AML-193 (cell line): ENCODE measurements at regions not wholly inside any gene's neighbourhood (a gene's known extent, or its start where the extent isn't known, plus 50 kb on each side); places are given as distances from the start of the nearest gene placed in this dataset.
"Not testable (repeated sequence)": the region's sequence is repeated elsewhere in the genome, so short reads cannot be mapped to it uniquely, and the experiment has no call there.

Experiments used
- DNase-seq, 2 experiments: peaks; one replicate each; lab custom pipeline; 2025; lab: John Stamatoyannopoulos, UW

DNA sequence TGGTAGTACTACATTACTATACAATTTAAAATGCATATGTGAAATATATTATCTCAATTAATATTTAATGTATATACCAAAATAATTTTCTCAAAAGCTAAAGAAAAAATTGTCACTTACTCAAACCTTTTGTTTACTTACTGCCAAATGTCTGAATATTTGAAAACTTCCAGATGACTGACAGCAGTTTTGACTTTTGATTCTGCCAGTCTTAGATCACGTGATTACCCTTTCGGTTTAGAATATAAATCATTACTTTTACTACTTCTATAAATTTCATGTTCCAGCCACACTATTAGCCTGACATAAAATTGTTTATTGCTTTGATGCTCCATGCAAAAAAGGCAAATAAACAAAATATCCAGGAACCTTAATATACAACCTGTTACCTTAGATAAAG lies 680.7 kb upstream of the ID4 start:
- DNase-seq, result no peak

DNA sequence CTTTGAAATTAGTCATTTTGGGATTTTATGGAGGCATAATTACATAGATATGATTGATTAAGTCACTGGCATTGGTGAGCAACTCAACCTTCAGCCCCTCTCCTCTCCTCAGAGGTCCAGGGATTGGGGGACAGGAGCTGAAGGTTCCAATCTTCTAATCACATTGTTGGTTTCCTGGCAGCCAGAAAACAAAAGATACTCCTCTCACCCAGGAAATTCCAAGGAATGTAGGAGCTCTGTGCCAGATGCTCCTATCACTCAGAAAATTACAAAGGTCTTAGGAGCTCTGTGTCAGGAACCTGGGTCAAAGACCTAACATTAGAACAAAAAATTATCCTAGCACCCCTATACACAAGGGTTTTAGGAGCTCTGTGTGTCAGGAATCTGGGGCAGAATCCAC lies 679.7 kb upstream of the ID4 start:
- DNase-seq, result no peak

GRCh38 chr6:19158586-19158985 lies 678.6 kb upstream of the ID4 start:
- no peak for DNase-seq

DNA sequence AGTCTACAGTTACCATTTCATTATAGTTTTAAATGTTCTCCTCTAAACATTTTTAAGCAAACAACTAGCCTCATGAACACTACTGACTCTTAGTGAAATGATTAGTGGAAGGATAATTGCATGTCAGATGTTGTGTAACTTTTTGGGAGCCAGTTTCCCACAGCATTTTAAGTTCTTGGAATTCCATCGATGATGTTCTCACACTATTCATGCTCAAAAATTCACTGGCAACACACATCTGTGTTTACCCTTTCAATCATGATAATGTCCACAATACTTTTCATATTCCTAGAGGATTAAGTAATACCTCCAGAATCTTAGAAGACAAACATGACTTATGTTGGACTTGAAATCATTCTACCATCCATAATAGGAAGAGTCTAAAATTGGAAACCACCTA lies 678.1 kb upstream of the ID4 start:
- no peak for DNase-seq

DNA sequence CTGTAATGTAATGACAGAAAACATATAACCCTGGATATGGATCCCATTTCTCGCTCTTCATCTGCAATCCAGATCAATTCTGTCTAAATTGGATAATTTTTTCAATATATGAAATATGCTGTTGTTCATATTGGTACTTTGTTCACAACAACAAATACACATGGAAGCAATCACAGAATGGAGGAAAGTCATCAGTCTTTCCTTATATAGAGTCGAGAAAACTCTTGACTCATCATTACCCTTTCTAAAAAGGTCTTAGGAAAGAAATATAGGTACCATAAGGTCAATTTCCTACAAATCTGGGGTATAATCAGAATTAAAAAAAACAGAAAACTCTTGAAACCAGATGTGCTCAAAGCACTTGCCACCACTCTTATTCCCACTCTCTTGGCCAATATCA lies 677.6 kb upstream of the ID4 start:
- DNase-seq, result no peak

DNA sequence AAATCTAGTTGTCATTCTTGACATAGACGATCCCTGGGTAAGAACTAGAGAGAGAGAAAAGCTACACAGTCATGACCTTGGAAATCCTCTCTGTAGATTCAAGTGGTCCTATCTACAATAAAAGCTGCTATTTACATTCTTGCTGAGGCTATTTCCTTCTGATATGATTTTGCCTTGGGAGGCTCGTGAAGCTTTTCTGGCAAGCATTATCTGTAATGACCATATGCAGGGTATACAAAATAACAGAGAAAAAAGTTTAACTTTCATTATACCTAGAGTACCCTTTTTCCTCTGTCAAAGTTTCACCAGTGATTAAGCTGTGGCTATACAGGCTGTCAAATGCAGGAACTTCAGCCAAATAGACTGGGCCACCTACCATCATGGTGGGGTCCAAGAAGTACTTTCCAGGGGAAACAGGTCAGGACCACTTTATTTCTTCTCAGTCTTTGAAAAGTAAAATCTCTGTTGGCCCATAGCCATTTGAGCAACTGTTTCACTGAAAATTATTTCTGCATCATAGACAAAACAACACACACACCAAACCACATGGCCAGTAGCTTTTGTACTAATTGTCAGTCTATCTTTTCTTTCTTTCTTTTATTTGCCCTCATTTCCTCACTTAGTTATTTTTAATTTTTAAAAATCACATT lies 677.0 kb upstream of the ID4 start:
- no peak for DNase-seq

- no peak for DNase-seq
Measured at GRCh38 chr6:19167251-19167650, 669.9 kb upstream of the ID4 start.

GRCh38 chr6:19169366-19169765 lies 667.8 kb upstream of the ID4 start:
- DNase-seq, result no peak

- DNase-seq, result no peak
Measured at GRCh38 chr6:19175023-19175422, 662.1 kb upstream of the ID4 start.

DNA sequence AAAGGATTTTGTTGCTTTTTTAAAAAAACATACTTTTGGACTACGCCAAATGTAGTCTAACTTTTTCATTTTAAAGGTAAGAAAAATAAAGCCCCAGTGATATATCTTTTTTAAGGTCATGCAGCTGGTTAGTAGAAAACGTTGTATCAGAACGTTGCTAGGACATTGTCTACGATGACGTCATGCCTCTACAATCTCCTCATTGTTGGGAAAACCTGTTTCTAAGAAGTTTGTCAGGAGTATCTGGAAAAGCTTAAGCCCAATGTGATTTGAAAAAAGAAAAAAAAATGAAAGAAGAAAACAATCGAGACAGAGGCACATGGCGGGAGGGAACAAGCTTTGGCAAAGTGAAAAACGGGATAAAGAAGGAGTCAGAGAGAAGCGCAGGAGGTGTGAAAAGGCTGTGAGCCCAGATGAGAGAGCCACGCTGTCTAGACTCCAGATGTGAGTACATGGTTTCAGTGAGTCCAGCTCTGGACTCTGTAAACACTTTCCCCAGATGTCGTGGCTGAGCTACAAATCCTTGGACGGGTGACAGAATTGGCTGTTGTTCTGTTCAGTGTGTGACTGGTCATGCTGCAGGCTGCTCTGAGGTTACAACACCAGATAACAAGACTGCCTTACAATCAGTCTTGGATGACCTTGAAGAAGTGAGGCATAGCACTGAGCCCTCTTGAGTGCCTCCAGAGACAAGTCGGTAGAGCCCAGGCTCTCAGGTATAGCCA lies 656.7 kb upstream of the ID4 start:
- DNase-seq, result no peak

GRCh38 chr6:19181211-19181610 lies 656.0 kb upstream of the ID4 start:
- no peak for DNase-seq

DNA sequence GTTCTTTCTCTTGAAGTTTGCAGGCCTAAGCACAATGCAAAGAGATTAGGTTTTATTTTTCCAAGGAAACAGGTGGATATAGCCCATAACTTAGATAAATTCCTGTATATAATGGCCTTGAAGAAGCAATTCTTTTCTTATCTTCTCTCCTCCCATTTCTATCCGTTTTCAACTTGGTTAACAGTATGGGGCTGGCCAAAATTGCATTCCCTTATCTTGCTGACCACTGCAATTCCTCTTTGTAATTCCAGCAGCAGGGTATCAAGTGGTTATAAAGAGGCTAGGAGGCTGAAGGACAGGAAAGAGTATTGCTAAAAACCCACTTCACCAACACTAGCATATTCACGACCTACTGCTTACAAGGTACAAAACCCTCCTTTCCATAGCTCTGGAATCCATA lies 643.5 kb upstream of the ID4 start:
- DNase-seq, result no peak

GRCh38 chr6:19204445-19204844 lies 632.7 kb upstream of the ID4 start:
- DNase-seq, result no peak

GRCh38 chr6:19205076-19205475 lies 632.1 kb upstream of the ID4 start:
- DNase-seq, result no peak

DNA sequence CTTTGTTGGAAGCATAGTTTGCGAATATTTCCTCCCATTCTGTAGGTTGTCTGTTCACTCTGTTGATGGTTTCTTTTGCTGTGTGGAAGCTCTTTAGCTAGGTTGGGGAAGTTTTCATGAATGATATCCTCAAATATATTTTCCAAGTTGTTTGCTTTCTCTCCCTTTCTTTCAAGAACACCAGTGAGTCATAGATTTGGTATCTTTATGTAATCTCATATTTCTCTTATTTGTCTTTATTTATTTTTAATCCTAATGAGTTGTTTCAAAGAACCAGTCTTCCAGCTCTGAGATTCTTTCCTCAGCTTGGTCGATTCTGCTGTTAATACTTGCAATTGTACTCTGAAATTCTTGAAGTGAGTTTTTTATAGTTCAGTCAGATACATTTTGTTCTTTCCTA lies 628.0 kb upstream of the ID4 start:
- DNase-seq, result no peak

GRCh38 chr6:19210849-19211590 lies 626.1 kb upstream of the ID4 start:
- peak in 1 of 2 experiments; percentile 20 for DNase-seq

GRCh38 chr6:19214231-19214630 lies 622.9 kb upstream of the ID4 start:
- no peak for DNase-seq

GRCh38 chr6:19219931-19220330 lies 617.2 kb upstream of the ID4 start:
- no peak for DNase-seq

DNA sequence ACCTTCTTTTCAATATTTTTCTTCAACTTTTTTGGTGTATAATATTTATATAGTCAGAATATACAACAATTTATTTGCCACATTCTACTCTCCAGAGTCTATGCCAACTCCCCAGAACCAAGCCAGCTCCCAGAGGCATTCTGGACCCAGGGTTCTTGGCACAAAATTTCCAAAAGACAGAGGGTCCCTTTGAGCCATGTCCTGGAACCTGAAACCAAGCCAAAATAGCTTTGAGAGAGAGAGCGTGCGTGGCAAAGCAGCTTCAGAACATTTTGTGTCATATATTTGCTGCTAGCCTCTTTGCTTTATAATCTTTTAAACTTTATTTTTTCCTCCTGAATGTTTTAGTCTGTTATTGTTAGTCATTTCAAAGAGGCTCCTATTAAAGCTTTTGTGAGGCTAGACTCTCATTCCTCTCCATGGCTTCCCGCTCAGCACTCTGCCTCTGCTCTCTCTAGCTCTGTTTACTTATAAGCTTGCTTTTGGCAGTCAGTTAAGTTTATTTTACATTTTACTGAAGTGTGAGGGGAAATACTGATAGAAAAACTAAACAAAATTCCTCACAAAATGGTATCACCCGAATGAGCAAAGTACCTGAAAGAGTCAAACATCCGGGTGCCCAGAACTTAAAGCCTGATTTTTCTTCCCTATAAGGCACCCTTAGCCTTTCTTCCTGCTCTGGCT lies 605.1 kb upstream of the ID4 start:
- DNase-seq, result no peak

DNA sequence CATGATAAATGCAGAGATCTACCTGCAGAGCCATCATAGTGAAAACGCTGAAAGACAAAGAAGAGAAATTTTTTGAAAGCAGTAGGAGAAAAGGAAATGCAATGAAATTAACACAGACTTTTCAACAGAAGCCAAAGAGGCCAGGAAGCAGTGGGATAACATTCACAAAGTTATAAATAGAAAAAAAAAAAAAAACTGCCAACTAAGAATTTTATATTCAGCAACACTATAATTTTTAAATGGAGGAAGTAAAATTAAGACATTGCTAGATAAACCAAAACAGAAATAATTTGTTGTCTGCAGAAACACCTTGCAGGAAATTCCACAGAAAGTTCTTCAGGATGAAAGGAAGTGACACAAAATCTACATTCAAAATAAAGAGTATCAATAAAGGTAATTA lies 591.5 kb upstream of the ID4 start:
- DNase-seq, result no peak

- not testable (repeated sequence) for DNase-seq
Measured at GRCh38 chr6:19247181-19247580, 590.0 kb upstream of the ID4 start.

DNA sequence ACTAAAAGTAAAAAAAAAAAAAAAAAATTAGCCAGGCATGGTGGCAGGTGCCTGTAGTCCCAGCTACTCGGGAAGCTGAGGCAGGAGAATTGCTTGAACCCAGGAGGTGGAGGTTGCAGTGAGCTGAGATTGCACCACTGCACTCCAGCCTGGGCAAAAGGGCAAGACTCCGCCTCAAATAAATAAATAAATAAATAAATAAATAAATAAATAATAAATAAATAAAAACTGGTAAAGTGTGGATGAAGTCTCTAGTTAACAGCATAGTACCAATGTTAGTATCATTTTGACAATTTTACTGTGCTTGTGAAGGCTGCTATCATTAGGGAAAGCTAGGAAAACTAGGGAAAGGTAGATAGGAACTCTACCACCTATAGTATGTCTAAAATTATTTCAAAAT lies 581.0 kb upstream of the ID4 start:
- not testable (repeated sequence) for DNase-seq

DNA sequence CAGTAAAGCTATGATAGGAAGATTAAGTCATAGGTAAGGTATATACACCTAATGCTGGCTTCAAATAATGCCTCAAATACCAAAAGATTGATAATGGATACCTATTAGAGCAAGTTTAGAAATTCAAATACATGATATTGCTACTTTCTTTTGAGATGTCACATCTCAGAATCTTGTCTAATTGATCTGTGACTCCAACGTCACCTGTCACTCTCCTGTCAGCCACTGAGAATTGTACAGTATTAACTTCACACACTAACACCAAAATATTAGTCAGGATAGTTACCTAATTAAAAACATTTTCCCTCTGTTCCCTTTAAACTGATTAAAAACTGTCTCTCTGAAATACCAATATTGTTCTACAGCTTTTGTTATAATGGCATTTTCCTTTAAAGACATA lies 575.5 kb upstream of the ID4 start:
- no peak for DNase-seq
